ENCODE measurements at regions not wholly inside any gene's neighbourhood (a gene's known extent, or its start where the extent isn't known, plus 50 kb on each side); places are given as distances from the start of the nearest gene placed in this dataset.

GRCh38 chr2:55114597-55114996, 64.3 kb upstream of the RTN4 start:
- Histone ChIP-seq H3K23me2 (ENCODE audit: insufficient read length, low read depth, low read length, poor library complexity, severe bottlenecking) (no peaks in the 10 kb centered on the region), H2BK12ac (ENCODE audit: insufficient read length, low read depth, low read length) (no peak overlapping the region), H3K4me1 (ENCODE audit: insufficient read depth, low read length) (peaks cover 8% of the 10 kb centered on the region; the same call in 1 of the 2 replicates), H3K9me3 (ENCODE audit: control insufficient read depth, low read depth, low read length) (no peaks in the 10 kb centered on the region), H3K23ac (ENCODE audit: insufficient read length, low read depth, low read length) (no peak overlapping the region), H4K91ac (ENCODE audit: insufficient read length, low read depth, low read length) (no peak overlapping the region), H2BK20ac (ENCODE audit: low read depth, low read length, poor library complexity, severe bottlenecking) (no peak overlapping the region), H3K56ac (ENCODE audit: insufficient read length, low read depth, low read length) (no peak overlapping the region), H2BK120ac (ENCODE audit: low read depth, low read length, poor library complexity, severe bottlenecking) (no peak overlapping the region), H3K9ac (ENCODE audit: extremely low read depth, insufficient read length, low read length) (no peak overlapping the region), H3K14ac (ENCODE audit: insufficient read depth, low read length) (no peak overlapping the region), H2BK5ac (ENCODE audit: insufficient read length, low read length) (no peak overlapping the region), H3K4me2 (ENCODE audit: insufficient read depth, insufficient read length, low read length) (no peak overlapping the region), H3K18ac (ENCODE audit: insufficient read length, low read depth, low read length) (no peak overlapping the region), H4K8ac (replicated peaks; ENCODE audit: insufficient read length, low read depth, low read length) (no peak overlapping the region), H2AK5ac (ENCODE audit: insufficient read length, low read length) (no peak overlapping the region), H4K20me1 (ENCODE audit: control insufficient read depth, insufficient read depth, insufficient read length) (no peaks in the 10 kb centered on the region), H3K79me2 (ENCODE audit: insufficient read depth, low read length) (no peaks in the 10 kb centered on the region), H3T11ph (ENCODE audit: low read length) (no peak overlapping the region), H4K5ac (ENCODE audit: insufficient read length, low read depth, low read length) (no peak overlapping the region), H2AFZ (ENCODE audit: low read length) (no peak overlapping the region), H3K4ac (ENCODE audit: low read depth, low read length) (no peak overlapping the region), H3K27ac (ENCODE audit: insufficient read length, low read depth, low read length) (no peak overlapping the region), H2BK15ac (ENCODE audit: low read depth, low read length) (no peak overlapping the region), H3K27me3 (ENCODE audit: insufficient read depth, low read length) (no peaks in the 10 kb centered on the region), H3K79me1 (ENCODE audit: insufficient read depth, low read depth, low read length, poor library complexity, severe bottlenecking) (no peaks in the 10 kb centered on the region)
- no peak for DNase-seq
- whole genome bisulfite sequencing (ENCODE audit: extremely low coverage, insufficient read length, low lambda C conversion rate) = no CpG with 5 or more reads among the region's 5 CpGs
- Mint-ChIP-seq H3K27ac (no peak overlapping the region), H3K27me3 (ENCODE audit: low read depth) (peaks cover 1% of the 10 kb centered on the region; the same call in 1 of the 2 replicates), H3K9me3 (no peaks in the 10 kb centered on the region), H3K4me3 (no peak overlapping the region), H3K4me1 (peaks cover 34% of the 10 kb centered on the region in 2 experiments), H3K36me3 (ENCODE audit: insufficient read depth in 1 of 3, low read depth in 3 of 3) (no peaks in the 10 kb centered on the region; a peak in 1 of 7 replicates)
- TF ChIP-seq CTCF (conservative IDR thresholded peaks at IDR 0.05) = no peak
